ENCODE measurements at regions not wholly inside any gene's neighbourhood (a gene's known extent, or its start where the extent isn't known, plus 50 kb on each side); places are given as distances from the start of the nearest gene placed in this dataset.

GRCh38 chr13:57546942-57547341 lies 84.6 kb upstream of the PCDH17 start:
- Histone ChIP-seq H3F3A (ENCODE audit: low read depth) (no peaks in the 10 kb centered on the region), H3K9me3 (ENCODE audit: insufficient read depth, low read depth, low read length) (no peaks in the 10 kb centered on the region), H3K79me2 (ENCODE audit: insufficient read depth, low read length) (no peaks in the 10 kb centered on the region), H3K4me3 (ENCODE audit: low read length, poor library complexity, severe bottlenecking) (no peak overlapping the region), H3K36me3 (ENCODE audit: insufficient read depth, low read length) (no peaks in the 10 kb centered on the region), H3K9me2 (replicated peaks; ENCODE audit: low read depth, low read length) (no peaks in the 10 kb centered on the region), H3K4me2 (ENCODE audit: low read depth, low read length, poor library complexity, severe bottlenecking) (no peak overlapping the region), H3K4me1 (ENCODE audit: insufficient read depth, low read length, poor library complexity, severe bottlenecking) (no peaks in the 10 kb centered on the region), H4K20me1 (ENCODE audit: insufficient read depth, low read length, poor library complexity, severe bottlenecking) (no peaks in the 10 kb centered on the region), H2AFZ (ENCODE audit: low read length) (no peak overlapping the region), H3K27me3 (ENCODE audit: insufficient read depth, low read length, poor library complexity, severe bottlenecking) (no peaks in the 10 kb centered on the region), H3K9ac (ENCODE audit: low read depth, low read length, poor library complexity, severe bottlenecking) (no peak overlapping the region)
- TF ChIP-seq EZH2phosphoT487 (IDR thresholded peaks at IDR 0.05; ENCODE audit: borderline replicate concordance), result no peak
- no peak for TF ChIP-seq CTCF (conservative IDR thresholded peaks at IDR 0.05; ENCODE audit: low read length)

- Histone ChIP-seq H3K4me3 (ENCODE audit: low read length, poor library complexity, severe bottlenecking) (no peak overlapping the region), H3F3A (ENCODE audit: low read depth) (no peaks in the 10 kb centered on the region), H3K9ac (ENCODE audit: low read depth, low read length, poor library complexity, severe bottlenecking) (no peak overlapping the region), H3K27me3 (ENCODE audit: insufficient read depth, low read length, poor library complexity, severe bottlenecking) (no peaks in the 10 kb centered on the region), H3K79me2 (ENCODE audit: insufficient read depth, low read length) (no peaks in the 10 kb centered on the region), H3K4me2 (ENCODE audit: low read depth, low read length, poor library complexity, severe bottlenecking) (no peak overlapping the region), H4K20me1 (ENCODE audit: insufficient read depth, low read length, poor library complexity, severe bottlenecking) (no peaks in the 10 kb centered on the region), H3K4me1 (ENCODE audit: insufficient read depth, low read length, poor library complexity, severe bottlenecking) (no peaks in the 10 kb centered on the region), H3K9me2 (replicated peaks; ENCODE audit: low read depth, low read length) (no peaks in the 10 kb centered on the region), H3K9me3 (ENCODE audit: insufficient read depth, low read depth, low read length) (no peaks in the 10 kb centered on the region), H2AFZ (ENCODE audit: low read length) (peak overlapping the region; percentile 73; the same call in 1 of the 2 replicates), H3K36me3 (ENCODE audit: insufficient read depth, low read length) (no peaks in the 10 kb centered on the region)
- TF ChIP-seq CTCF (conservative IDR thresholded peaks at IDR 0.05; ENCODE audit: low read length), result no peak
- TF ChIP-seq EZH2phosphoT487 (IDR thresholded peaks at IDR 0.05; ENCODE audit: borderline replicate concordance), result no peak
These were observed 79.1 kb upstream of the PCDH17 start for GRCh38 chr13:57552437-57552836.

GRCh38 chr13:57553932-57554331 lies 77.6 kb upstream of the PCDH17 start:
- Histone ChIP-seq H3K4me2 (ENCODE audit: low read depth, low read length, poor library complexity, severe bottlenecking) (no peak overlapping the region), H3K9ac (ENCODE audit: low read depth, low read length, poor library complexity, severe bottlenecking) (no peak overlapping the region), H3K36me3 (ENCODE audit: insufficient read depth, low read length) (no peaks in the 10 kb centered on the region), H3K9me2 (replicated peaks; ENCODE audit: low read depth, low read length) (no peaks in the 10 kb centered on the region), H3F3A (ENCODE audit: low read depth) (no peaks in the 10 kb centered on the region), H3K4me3 (ENCODE audit: low read length, poor library complexity, severe bottlenecking) (no peak overlapping the region), H3K79me2 (ENCODE audit: insufficient read depth, low read length) (no peaks in the 10 kb centered on the region), H3K4me1 (ENCODE audit: insufficient read depth, low read length, poor library complexity, severe bottlenecking) (no peaks in the 10 kb centered on the region), H3K27me3 (ENCODE audit: insufficient read depth, low read length, poor library complexity, severe bottlenecking) (no peaks in the 10 kb centered on the region), H2AFZ (ENCODE audit: low read length) (no peak overlapping the region), H3K9me3 (ENCODE audit: insufficient read depth, low read depth, low read length) (no peaks in the 10 kb centered on the region), H4K20me1 (ENCODE audit: insufficient read depth, low read length, poor library complexity, severe bottlenecking) (no peaks in the 10 kb centered on the region)
- TF ChIP-seq CTCF (conservative IDR thresholded peaks at IDR 0.05; ENCODE audit: low read length) (no peak), EZH2phosphoT487 (IDR thresholded peaks at IDR 0.05; ENCODE audit: borderline replicate concordance) (no peak)

Data from Loucy (cell line).